T-helper 1 cell treated with Interleukin-12 subunit alpha and Interleukin-12 subunit beta and Interleukin-4 antibody, amounts not matched to agents 30 ng/mL and 1 ng/mL, for 36 hours (primary cell): ENCODE measurements at regions not wholly inside any gene's neighbourhood (a gene's known extent, or its start where the extent isn't known, plus 50 kb on each side); places are given as distances from the start of the nearest gene placed in this dataset.
"Not testable (repeated sequence)": the region's sequence is repeated elsewhere in the genome, so short reads cannot be mapped to it uniquely, and the experiment has no call there.

Experiments
- intact Hi-C: fragments of 100-400 bp; cut with micrococcal nuclease; formaldehyde crosslinking; loops from one replicate; pipeline ENCODE4 v1.15.1; 2024

DNA sequence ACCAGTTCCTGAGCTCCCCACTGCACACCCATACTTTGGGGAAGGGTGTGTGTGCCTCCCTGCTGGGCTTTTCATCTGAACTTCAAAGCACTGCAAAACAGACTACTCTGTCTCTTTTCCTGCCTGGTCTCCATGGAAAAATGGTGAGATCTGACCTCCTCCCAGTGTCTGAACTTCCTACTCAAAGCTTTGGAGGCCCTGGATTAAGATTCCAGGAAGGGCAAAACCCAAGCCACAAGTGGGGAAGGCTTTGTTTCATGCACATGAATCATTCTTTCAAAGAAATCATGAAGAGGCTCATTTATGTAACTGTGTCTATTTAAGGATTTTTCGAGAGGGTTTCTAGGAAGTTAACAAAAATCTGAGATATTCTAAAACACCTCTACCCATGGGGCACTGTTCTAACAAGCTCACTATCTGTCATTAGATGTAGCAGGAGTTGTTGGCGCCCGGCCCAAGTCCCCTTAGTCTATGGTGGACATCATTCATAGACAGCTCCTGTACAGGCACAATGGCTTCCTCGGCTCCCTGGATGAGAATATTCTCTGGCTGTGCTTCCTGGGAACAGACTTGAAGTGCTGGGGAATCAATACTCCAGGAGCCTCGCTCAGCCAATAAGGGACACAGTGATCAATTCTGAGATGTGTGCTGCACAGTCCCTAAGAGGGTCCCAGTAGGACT is 224.0 kb downstream of the KTN1 start:
- intact Hi-C loops = loop anchor here (5.0 to 10.0 kb wide), 3 partner anchors 222 to 771 kb away; partner anchors contain the start of genes FBXO34, KTN1 and TMEM260

DNA sequence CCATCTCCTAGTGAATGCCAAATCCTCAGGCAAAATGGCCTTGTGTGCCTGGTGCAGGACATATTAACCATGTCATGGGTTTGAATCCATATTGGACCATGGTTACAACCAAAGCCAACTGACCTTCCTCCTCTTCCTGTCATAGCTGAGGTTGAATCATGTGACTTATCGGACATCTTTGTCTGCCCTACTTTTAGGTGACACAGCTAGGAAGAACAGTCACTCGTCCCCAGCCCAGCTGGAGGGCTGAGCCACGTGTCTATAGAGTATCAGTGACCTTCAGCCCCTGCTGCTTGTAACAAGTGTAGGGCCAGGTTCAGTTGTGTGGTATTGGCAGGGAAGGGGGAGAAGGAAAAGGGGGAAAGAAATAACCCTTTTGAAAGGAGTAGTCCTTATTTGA is 225.2 kb downstream of the KTN1 start:
- intact Hi-C loops = loop anchor here (10.0 kb wide), 2 partner anchors 530 to 770 kb away; partner anchors contain the start of genes FBXO34 and TMEM260

DNA sequence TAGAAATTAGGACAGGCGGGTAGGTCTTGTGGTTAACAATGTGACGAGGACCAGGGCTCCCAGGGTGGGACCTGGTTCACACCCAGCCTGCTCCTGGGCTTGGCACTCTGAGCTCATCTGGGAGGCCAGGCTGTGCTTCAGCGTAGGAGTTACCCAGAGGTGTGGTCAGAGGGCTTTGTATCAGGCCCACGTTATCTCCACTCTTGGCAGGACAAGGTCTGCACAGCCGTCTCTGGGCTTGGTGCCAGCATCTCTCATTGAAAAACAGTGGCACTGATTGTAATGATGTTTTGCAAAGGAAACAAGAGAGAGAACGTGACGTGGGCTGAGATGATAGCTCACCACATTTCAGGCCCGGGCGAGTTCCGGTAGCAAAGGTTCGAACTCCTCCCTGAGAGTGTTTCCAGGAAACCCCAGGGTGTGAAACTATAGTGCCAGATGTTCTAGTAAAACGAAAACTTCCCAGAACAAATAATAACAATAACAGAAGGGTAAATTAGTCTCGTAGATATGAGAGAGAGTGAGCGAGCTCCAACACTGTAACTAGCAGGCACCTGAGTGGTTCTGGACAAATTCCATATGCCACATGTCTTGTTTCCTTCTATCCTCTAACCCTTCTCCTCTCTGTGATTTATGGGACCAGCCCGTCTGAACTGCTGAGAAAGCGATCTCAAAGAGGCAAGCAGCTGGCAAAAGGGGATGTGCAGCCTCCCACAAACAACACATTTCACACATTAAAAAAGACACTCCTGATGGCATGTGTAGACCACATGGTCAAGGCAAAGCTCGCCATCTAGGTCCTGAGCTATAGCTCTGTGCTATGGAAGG is 227.3 kb downstream of the KTN1 start:
- intact Hi-C loops = loop anchor here (1.0 to 10.0 kb wide), 8 partner anchors 8 to 768 kb away; partner anchors contain the start of genes FBXO34, PELI2 and TMEM260

DNA sequence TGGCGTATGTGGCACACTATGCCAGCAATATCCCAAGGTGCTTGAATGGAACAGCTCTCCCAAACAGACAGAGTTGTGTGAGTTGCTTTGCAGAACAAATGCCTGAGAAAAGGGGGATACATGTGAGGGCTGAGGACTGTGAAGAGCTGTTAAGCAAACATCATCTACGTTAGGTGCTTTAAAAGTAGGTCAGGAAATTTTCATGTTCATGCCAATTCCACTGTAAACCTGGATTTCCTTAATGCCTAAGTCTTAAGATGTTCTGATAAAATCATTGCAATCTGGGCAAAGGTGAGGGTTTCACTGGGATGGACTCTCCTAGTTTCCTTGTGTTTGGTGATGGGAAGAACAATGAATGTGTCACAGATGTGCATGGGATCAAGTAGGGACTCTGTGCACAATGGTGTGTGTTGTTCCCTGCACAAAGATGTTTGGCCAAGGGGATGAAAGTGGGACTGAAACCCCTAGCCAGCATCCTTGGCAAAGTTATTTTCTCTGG is 227.9 kb downstream of the KTN1 start:
- intact Hi-C loops = loop anchor here (1.0 to 10.0 kb wide), 8 partner anchors 7 to 767 kb away; partner anchors contain the start of genes FBXO34, PELI2 and TMEM260

DNA sequence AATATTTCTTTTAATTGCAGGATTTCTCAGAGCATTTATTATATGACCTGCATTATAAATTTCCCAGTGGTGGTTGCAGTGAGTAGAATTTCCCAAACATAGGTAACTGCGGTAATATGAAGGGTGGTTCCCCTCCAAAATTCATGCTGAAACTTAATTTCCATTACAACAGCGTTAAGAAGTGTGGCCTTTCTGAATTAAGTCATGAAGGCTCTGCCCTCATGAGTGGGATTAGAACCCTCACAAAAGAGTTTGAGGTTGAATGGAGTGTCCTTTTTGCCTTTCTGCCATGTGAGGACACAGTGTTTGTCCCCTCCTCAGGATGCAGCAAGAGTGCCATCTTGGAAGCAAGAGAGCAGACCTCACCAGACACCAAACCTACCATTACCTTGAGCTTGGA is 233.6 kb downstream of the KTN1 start:
- intact Hi-C loops = no loop called here

DNA sequence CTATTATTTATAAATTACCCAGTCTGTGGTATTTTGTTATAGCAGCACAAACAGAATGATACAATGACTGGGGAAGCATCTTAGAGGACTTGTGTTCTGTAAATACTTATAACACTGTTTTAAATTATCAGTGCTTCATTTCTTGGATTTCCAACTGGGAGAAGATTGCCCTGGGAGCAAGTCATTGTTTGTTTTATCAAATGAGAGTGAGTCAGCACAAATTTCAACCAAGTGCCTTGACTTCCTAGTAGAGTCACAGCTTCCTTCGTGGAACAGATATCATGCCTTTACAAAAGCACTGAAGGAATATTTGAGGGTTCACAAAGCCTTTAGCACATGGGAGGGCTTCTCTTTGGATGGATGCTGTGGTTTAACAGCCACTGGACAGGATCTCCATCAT is 234.1 kb downstream of the KTN1 start:
- intact Hi-C loops = no loop called here

DNA sequence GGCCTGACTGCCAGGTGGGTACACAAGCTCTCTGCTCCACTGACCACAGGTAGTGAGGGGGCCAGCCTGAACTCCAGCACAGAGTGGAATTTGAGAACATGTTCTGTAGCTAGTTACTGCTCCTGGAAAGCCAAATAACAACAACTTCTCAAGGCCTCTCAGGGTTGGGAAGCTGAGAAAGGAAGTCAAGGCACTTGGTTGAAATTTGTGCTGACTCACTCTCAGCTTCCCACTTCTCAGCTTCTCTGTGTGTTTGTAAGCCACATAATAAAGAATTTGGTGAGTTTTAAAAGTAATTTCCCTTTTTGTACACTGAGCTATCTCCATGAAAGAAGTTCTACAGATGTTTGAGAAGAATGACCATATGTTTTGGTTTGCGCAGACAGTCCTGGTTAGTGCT is 234.9 kb downstream of the KTN1 start:
- intact Hi-C loops = loop anchor here (1.0 kb wide), 1 partner anchor 8 kb away; no protein-coding TSS in a partner anchor

DNA sequence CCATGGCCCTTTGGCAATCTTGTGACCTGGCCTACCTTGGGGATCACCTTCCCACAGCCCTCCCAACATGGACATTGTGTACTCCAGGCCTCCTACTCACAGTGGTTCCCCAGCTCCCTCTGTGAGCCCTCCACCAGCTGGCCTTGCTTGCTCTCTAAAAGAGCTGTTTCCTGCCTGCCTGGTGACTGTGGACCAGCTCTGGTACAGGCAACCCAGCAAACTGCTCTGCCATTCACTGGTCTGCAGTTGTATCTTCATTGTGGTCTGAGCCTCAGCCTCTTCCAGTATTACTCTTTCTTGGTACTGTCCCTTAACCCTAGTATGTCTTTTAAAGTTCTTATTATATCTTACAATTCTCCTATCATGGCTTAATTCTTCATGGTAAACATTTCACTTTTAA is 236.2 kb downstream of the KTN1 start:
- intact Hi-C loops = no loop called here

DNA sequence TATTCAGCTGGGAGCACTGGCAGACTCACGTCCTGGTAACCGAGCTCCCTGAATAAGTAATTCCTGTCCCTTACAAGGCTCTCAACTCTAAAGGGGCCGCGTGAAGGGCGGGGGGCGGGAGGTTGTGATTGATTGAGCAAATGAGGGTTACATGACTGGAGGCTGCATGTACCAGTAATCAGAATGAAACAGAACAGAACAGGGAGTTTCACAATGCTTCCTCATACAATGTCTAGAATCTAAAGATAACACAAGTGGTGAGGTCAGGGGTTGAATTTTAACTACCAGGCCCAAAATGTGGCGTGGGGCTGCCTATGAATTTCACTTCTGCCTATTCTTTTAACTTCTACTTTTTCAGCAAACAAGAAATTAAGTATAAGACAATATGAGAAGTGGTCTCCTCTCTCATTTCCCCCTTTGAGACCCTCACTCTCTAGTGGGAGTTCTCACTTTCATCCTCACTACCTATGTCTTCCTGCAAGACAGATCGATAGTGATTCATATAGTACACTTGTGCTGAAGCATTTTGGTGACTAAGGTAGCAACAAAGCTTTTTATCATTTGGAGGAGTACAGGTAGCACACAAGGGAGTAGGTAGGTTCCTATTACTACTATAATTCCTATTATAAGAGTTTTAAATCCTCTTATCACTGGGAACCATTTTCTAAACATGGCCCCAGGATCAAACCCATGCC is 239.8 kb downstream of the KTN1 start:
- intact Hi-C loops = no loop called here

DNA sequence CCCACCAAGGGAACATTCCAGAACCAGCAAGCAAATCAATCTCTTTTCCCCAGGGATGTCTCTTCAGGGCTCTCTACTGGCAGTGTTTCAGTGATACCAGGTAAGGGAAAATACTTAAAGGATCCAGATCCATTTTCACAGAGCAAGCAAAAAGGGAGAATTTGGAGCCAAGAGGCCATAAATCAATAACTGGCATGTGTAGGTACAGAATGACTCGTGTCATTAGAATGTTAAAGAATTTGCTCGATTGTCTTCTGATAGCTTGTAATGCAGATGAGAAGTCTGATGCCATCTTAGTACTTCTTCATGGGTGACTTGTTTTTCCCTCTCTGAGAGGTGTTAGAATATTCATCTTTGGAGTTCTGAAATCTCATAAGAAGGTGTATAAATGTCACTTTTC is 242.9 kb downstream of the KTN1 start:
- intact Hi-C loops = no loop called here

DNA sequence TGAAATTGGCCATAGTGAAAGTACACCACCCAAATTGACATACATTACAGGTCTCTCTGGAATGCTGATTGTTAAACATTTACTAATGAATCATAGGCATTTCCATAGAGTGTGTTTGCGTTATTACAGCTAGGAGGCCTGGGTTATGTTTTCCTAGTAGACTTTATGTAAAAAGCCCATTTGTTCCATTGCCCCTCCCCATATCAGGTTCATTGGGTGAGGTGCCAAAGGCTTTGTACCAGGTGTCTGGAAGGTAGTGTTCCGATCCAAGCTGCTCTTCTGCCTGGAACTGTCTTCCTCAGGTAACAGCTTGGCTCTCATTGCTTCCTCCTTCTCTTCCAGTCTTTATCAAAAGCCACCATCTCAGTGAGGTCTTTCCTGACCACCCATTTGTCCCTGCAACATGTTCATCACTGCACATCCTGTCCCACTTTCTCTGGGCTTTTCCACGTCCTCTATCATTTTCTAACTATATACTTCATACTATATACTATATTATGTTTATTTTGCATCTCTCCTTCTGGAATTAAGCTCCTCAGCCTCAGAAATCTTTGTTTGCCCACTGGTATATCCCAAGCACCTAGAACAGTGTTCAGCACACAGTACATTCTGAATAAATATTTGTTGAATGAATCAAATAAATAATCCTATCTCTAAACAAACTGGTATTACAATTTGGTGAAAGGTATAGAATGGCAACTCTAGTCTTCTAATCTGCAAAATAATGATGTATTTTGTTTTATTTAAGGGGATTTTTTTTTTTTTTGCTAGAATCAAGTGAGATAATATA is 252.3 kb downstream of the KTN1 start:
- intact Hi-C loops = no loop called here

DNA sequence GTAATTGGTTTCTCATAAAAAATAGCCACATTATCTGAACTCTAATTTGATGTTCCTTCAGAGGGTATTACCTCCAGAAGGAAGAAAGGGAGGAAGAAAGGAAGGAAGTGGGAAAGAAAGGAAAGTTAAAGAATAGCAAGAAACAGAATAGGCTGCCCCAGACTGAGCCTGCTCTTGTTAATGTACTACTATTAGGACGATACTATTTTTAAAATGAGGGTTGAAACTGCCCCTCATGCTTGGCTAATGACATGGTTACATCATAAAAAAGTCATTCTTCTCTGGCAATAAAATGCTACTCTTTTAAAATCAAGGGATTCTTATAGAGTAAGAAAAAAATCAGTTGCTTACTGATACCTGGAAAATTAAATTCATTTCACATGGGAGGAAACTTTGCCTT is 253.0 kb downstream of the KTN1 start:
- intact Hi-C loops = no loop called here

DNA sequence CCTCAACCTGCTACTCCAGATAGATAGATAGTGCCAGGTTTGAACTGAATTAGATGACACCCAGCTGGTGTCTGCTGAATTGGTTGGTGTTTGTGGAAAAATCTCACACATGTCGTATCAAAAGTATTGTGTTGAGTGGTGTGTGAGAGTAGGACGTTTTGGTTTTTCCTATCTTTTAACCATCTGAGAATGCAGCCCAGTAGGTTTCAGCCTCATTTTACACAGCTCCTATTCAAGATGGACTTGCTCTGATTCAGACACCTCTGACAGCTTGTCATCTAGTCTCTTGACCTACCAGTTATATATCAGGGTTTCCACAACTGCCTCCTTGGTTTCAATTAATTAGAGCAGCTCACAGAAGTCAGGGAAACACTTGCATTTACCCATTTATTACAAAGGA is 254.4 kb downstream of the KTN1 start:
- intact Hi-C loops = no loop called here

DNA sequence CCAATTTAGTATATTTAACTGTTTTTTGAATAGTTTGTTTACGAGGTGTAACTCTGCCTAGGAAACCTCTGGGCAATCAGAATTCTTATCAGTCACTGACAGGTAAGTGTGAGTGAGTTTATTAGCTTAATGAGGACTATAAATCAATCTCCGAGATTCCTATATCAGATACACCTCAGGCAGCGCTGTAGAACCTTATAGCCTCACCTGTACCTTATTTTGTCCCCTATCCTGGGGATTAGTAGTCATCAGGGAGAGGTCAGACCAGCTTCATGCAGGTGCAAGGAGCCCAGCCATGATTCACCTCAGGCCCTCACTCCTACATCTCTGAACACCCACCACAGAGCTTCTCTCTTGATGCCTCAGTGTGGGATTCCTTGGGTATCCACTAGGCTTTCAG is 256.0 kb downstream of the KTN1 start:
- intact Hi-C loops = no loop called here

DNA sequence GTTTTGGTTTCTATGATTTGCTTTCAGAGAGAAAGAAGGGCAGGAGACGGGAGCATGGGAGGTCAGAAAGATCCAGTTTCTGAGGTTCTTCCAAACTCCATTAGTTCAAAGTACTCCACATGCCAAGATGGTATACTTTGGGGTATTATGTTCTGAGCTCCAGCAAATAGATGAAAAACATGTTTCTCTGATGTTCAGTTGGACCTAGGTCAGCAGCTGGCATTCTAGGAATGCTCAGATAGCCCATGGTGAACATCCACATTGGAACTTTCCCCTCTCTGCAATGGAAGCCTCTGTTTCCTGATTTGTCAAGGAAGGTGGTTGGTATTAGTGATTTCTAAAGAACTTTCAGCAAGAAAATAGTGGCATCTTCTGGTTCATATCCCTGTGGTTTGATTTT is 257.5 kb downstream of the KTN1 start:
- intact Hi-C loops = no loop called here

DNA sequence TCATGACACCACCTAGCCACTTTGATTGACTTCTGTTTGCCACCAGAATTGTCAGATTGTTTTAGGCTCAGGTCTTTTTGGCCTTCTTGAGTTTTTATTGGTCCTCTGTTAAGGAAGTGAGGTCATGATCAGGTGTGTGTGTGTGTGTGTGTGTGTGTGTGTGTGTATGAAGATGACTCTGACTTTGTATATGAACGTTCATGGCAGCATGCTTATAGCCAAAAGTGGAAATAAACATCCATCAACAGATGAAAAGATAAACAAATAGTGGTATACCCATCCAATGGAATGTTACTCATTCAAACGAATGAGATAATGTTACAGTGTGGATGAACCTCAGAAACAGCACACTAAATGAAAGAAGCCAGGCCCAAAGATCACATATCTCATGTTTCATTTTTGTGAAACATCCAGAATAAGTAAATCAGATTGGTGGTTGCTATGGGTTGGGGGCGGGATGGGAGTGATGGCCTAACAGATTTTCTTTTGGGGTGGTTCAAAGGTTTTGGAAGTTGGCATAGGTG is 258.6 kb downstream of the KTN1 start:
- intact Hi-C loops = no loop called here

DNA sequence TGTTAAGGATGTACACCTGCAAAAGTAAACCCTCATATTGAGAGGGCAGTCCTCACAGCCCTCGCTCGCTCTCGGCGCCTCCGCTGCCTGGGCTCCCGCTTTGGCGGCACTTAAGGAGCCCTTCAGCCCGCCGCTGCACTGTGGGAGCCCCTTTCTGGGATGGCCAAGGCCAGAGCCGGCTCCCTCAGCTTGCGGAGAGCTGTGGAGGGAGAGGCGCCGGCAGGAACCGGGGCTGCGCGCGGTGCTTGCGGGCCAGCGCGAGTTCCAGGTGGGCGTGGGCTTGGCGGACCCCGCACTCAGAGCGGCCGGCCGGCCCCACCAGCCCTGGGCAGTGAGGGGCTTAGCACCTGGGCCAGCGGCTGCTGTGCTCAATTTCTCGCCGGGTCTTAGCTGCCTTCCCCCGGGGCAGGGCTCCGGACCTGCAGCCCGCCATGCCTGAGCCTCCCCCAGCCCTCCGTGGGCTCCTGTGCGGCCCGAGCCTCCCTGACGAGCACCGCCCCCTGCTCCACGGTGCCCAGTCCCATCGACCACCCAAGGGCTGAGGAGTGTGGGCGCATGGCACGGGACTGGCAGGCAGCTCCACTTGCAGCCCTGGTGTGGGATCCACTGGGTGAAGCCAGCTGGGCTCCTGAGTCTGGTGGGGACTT is 259.4 kb downstream of the KTN1 start:
- intact Hi-C loops = not testable (repeated sequence)

DNA sequence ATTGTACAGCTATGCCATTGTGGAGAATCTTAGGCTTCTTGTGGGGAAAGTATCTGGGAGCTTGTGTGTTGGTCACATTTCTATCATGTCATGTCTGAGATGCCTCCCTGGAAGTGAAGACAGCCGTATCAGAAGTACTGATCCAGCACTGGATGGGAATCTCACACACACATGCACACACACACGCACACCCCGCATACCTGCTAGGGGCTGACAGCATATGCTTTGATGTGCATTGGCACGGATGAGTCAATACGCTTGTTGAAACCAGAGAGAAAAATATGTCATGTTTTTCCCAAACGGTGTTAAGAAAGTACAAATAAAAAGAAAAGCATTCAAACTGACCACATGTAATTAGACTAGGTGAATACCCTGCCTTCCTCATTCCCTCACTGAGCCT is 260.8 kb downstream of the KTN1 start:
- intact Hi-C loops = loop anchor here (10.0 kb wide), 1 partner anchor 106 kb away; no protein-coding TSS in a partner anchor

DNA sequence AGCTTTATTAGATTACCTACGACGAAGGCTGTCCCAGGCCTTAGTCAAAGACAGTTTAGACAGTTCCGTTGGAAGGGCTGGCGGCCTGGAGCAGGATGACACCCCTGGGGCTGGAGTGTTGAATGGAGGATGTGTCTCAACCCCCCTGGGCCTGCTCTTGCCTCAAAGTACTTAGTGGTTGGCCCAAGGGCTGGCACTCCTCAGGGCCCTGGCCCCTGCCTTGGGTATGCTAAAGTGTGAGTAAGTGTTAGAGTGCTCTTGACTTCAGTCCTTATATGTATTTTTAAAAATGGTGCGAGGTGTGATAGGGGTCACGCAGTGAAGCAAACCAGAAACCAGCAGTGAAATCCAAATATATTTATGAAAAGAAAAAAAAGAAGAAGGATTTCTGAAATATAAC is 261.6 kb downstream of the KTN1 start:
- intact Hi-C loops = loop anchor here (10.0 kb wide), 1 partner anchor 107 kb away; no protein-coding TSS in a partner anchor
